ENCODE measurements at regions not wholly inside any gene's neighbourhood (a gene's known extent, or its start where the extent isn't known, plus 50 kb on each side); places are given as distances from the start of the nearest gene placed in this dataset.

- ATAC-seq (no peak), DNase-seq (no peak)
- Histone ChIP-seq H3K9me3 (no peaks in the 10 kb centered on the region), H3K4me3 (no peak overlapping the region), H3K36me3 (no peaks in the 10 kb centered on the region), H3K4me1 (no peaks in the 10 kb centered on the region), H3K27ac (no peak overlapping the region), H3K27me3 (no peaks in the 10 kb centered on the region)
- 52% methylated on average over 4 of the region's 11 CpGs for WGBS (ENCODE audit: insufficient coverage, low coverage, low lambda C conversion rate, missing lambda C conversion rate)
- TF ChIP-seq POLR2A (IDR thresholded peaks at IDR 0.05) = no peak
- TF ChIP-seq CTCF (IDR thresholded peaks at IDR 0.05) = no peak
- intact Hi-C loops (cut with DNase I) = no loop called here
Observed at GRCh38 chr10:128870830-128871597, 596.0 kb upstream of the MGMT start.

GRCh38 chr10:128871671-128872231 lies 595.3 kb upstream of the MGMT start:
- H3K36me3 ChIP-seq = no peaks in the 10 kb centered on the region
- DNase-seq = no peak
- no peaks in the 10 kb centered on the region for H3K4me1 ChIP-seq
- no peak for ATAC-seq
- H3K9me3 ChIP-seq = no peaks in the 10 kb centered on the region
- intact Hi-C loops (cut with DNase I) = no loop called here
- no peaks in the 10 kb centered on the region for H3K27me3 ChIP-seq
- H3K27ac ChIP-seq = no peak overlapping the region
- WGBS (ENCODE audit: insufficient coverage, low coverage, low lambda C conversion rate, missing lambda C conversion rate) = 65% methylated on average over 6 of the region's 14 CpGs
- no peak for TF ChIP-seq CTCF (IDR thresholded peaks at IDR 0.05)
- no peak for TF ChIP-seq POLR2A (IDR thresholded peaks at IDR 0.05)
- H3K4me3 ChIP-seq = no peak overlapping the region

GRCh38 chr10:128873411-128874054 lies 593.5 kb upstream of the MGMT start:
- intact Hi-C loops (cut with DNase I) = no loop called here
- Histone ChIP-seq H3K4me1 (no peaks in the 10 kb centered on the region), H3K9me3 (no peaks in the 10 kb centered on the region), H3K4me3 (no peak overlapping the region), H3K27me3 (no peaks in the 10 kb centered on the region), H3K27ac (no peak overlapping the region), H3K36me3 (no peaks in the 10 kb centered on the region)
- TF ChIP-seq CTCF (IDR thresholded peaks at IDR 0.05) = no peak
- no peak for TF ChIP-seq POLR2A (IDR thresholded peaks at IDR 0.05)
- 60% methylated on average over 6 of the region's 6 CpGs for WGBS (ENCODE audit: insufficient coverage, low coverage, low lambda C conversion rate, missing lambda C conversion rate)
- no peak for ATAC-seq
- DNase-seq = no peak

- no peaks in the 10 kb centered on the region for H3K27me3 ChIP-seq
- no peaks in the 10 kb centered on the region for H3K36me3 ChIP-seq
- intact Hi-C loops (cut with DNase I) = no loop called here
- no peak overlapping the region for H3K4me3 ChIP-seq
- H3K9me3 ChIP-seq = no peaks in the 10 kb centered on the region
- no peak for DNase-seq
- no peak overlapping the region for H3K27ac ChIP-seq
- WGBS (ENCODE audit: insufficient coverage, low coverage, low lambda C conversion rate, missing lambda C conversion rate) = 50% methylated on average over 3 of the region's 3 CpGs
- no peaks in the 10 kb centered on the region for H3K4me1 ChIP-seq
- no peak for TF ChIP-seq POLR2A (IDR thresholded peaks at IDR 0.05)
- TF ChIP-seq CTCF (IDR thresholded peaks at IDR 0.05) = no peak
- ATAC-seq = no peak
Observed at GRCh38 chr10:128874331-128874730, 592.7 kb upstream of the MGMT start.
